ELR (cell line): ENCODE measurements at regions not wholly inside any gene's neighbourhood (a gene's known extent, or its start where the extent isn't known, plus 50 kb on each side); places are given as distances from the start of the nearest gene placed in this dataset.

Experiments used
- DNase-seq: peaks from one replicate; pipeline ENCODE4 v3.0.0-alpha.2; 2015; ENCODE audit warnings: low read depth

- peak; percentile 46 for DNase-seq
These were observed 553.2 kb upstream of the AMELY start for GRCh38 chrY:7464742-7465141.

GRCh38 chrY:7463711-7464110 lies 552.2 kb upstream of the AMELY start:
- no peak for DNase-seq

- no peak for DNase-seq
These were observed 551.6 kb upstream of the AMELY start for GRCh38 chrY:7463196-7463595.

GRCh38 chrY:7462657-7463056 lies 551.1 kb upstream of the AMELY start:
- peak; percentile 34 for DNase-seq

- DNase-seq, result peak; percentile 90
These were observed 550.4 kb upstream of the AMELY start for GRCh38 chrY:7461873-7462525.

- no peak for DNase-seq
These were observed 548.2 kb upstream of the AMELY start for GRCh38 chrY:7459802-7460201.

- peak; percentile 58 for DNase-seq
These were observed 546.9 kb upstream of the AMELY start for GRCh38 chrY:7458301-7459078.

- peak; percentile 83 for DNase-seq
These were observed 545.9 kb upstream of the AMELY start for GRCh38 chrY:7457286-7458015.

- DNase-seq, result peak; percentile 84
These were observed 544.1 kb upstream of the AMELY start for GRCh38 chrY:7455626-7456025.

- DNase-seq, result peak; percentile 38
These were observed 541.8 kb upstream of the AMELY start for GRCh38 chrY:7453336-7453735.

- no peak for DNase-seq
These were observed 540.7 kb upstream of the AMELY start for GRCh38 chrY:7452246-7452645.

- no peak for DNase-seq
These were observed 538.3 kb upstream of the AMELY start for GRCh38 chrY:7449860-7450259.

- no peak for DNase-seq
These were observed 537.1 kb upstream of the AMELY start for GRCh38 chrY:7448687-7449086.

- DNase-seq, result peak; percentile 72
These were observed 536.4 kb upstream of the AMELY start for GRCh38 chrY:7447881-7448516.

- DNase-seq, result no peak
These were observed 532.6 kb upstream of the AMELY start for GRCh38 chrY:7444141-7444540.

GRCh38 chrY:7440796-7441530 lies 529.4 kb upstream of the AMELY start:
- no peak for DNase-seq

- peak; percentile 26 for DNase-seq
These were observed 525.5 kb upstream of the AMELY start for GRCh38 chrY:7437086-7437485.

GRCh38 chrY:7433817-7434809 lies 522.6 kb upstream of the AMELY start:
- DNase-seq, result peak; percentile 94

GRCh38 chrY:7419165-7419564 lies 507.6 kb upstream of the AMELY start:
- no peak for DNase-seq

- no peak for DNase-seq
These were observed 506.4 kb upstream of the AMELY start for GRCh38 chrY:7417946-7418345.

- no peak for DNase-seq
These were observed 504.9 kb upstream of the AMELY start for GRCh38 chrY:7416406-7416805.
